Renal cortical epithelial cell (primary cell): ENCODE measurements at regions not wholly inside any gene's neighbourhood (a gene's known extent, or its start where the extent isn't known, plus 50 kb on each side); places are given as distances from the start of the nearest gene placed in this dataset.

Experiments
- DNase-seq: peaks from one replicate; pipeline ENCODE4 v3.0.0-alpha.2; 2011; ENCODE audit warnings: low read depth

GRCh38 chr3:124601190-124601589 lies 129.1 kb upstream of the UMPS start:
- peak; percentile 34 for DNase-seq

GRCh38 chr3:124602980-124603627 lies 127.1 kb upstream of the UMPS start:
- no peak for DNase-seq

GRCh38 chr3:124605781-124606579 lies 124.3 kb upstream of the UMPS start:
- DNase-seq, result no peak

- DNase-seq, result peak; percentile 75
Observed at GRCh38 chr3:124607163-124607562, 123.1 kb upstream of the UMPS start.

- DNase-seq, result no peak
Observed at GRCh38 chr3:124609402-124609801, 120.8 kb upstream of the UMPS start.

- no peak for DNase-seq
Observed at GRCh38 chr3:124610130-124610529, 120.1 kb upstream of the UMPS start.

GRCh38 chr3:124611520-124611919 lies 118.7 kb upstream of the UMPS start:
- DNase-seq, result peak; percentile 10

GRCh38 chr3:124615896-124616543 lies 114.2 kb upstream of the UMPS start:
- no peak for DNase-seq

- DNase-seq, result no peak
Observed at GRCh38 chr3:124617177-124617576, 113.1 kb upstream of the UMPS start.

GRCh38 chr3:124619887-124620599 lies 110.2 kb upstream of the UMPS start:
- DNase-seq, result no peak

- DNase-seq, result peak; percentile 43
Observed at GRCh38 chr3:124620600-124621063, 109.6 kb upstream of the UMPS start.

GRCh38 chr3:124621498-124621897 lies 108.8 kb upstream of the UMPS start:
- no peak for DNase-seq

- no peak for DNase-seq
Observed at GRCh38 chr3:124625074-124625473, 105.2 kb upstream of the UMPS start.

GRCh38 chr3:124627501-124627908 lies 102.7 kb upstream of the UMPS start:
- no peak for DNase-seq

- DNase-seq, result no peak
Observed at GRCh38 chr3:124628863-124629262, 101.4 kb upstream of the UMPS start.

- DNase-seq, result no peak
Observed at GRCh38 chr3:124629497-124629896, 100.8 kb upstream of the UMPS start.

GRCh38 chr3:124630960-124631359 lies 99.3 kb upstream of the UMPS start:
- no peak for DNase-seq

GRCh38 chr3:124631727-124632126 lies 98.5 kb upstream of the UMPS start:
- no peak for DNase-seq

GRCh38 chr3:124632566-124633140 lies 97.6 kb upstream of the UMPS start:
- peak; percentile 7 for DNase-seq

- no peak for DNase-seq
Observed at GRCh38 chr3:124633524-124633923, 96.7 kb upstream of the UMPS start.

GRCh38 chr3:124634210-124635168 lies 95.8 kb upstream of the UMPS start:
- no peak for DNase-seq
